ENCODE measurements at regions not wholly inside any gene's neighbourhood (a gene's known extent, or its start where the extent isn't known, plus 50 kb on each side); places are given as distances from the start of the nearest gene placed in this dataset.

DNA sequence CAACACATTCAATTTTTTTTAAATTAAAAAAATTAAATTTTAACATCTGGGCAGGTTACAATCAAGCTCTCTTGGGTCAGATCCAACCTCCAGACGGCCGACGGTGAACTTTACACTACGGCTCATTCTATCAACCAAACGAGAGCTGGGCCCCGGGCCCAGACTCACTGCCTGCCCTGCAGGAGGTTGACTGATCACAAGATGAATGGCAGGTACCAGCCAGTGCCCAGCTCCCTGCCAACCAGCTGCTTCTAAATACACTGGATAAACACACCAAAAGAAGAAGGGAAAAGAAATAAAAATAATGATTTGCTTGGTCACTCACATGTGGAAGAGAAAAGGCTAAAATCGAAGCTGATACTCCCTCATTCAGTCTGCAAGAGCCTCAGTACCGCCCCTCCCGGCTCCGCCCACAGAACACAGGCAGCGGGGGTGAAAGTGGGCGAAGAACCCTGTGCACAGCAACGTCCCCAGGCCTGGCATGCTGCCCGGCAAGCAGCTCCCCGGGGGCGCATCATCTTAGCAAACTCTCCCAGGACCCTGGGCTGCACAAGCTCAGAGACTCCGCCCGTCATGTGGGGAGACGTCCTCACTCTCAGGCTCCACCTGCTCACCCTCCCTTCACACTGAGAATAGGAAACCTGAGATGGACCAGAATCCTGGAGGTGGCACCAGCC, 303.4 kb downstream of the SHANK2 start:
- CTCF ChIA-PET = no interaction called here
- Histone ChIP-seq H3K4me1 (ENCODE audit: control insufficient read depth in 1 of 2, insufficient read depth in 2 of 2, low read length in 2 of 2) (no peaks in the 10 kb centered on the region), H3K27ac (ENCODE audit: low read depth, low read length) (no peak overlapping the region), H2AFZ (ENCODE audit: low read depth, low read length, poor library complexity, severe bottlenecking) (no peak overlapping the region), H3K36me3 (ENCODE audit: control insufficient read depth in 1 of 2, insufficient read depth in 2 of 2, low read length in 2 of 2) (no peaks in the 10 kb centered on the region), H3K27me3 (ENCODE audit: insufficient read depth, low read length) (no peaks in the 10 kb centered on the region), H3K4me2 (ENCODE audit: low read length) (no peak overlapping the region), H3K9ac (ENCODE audit: low read length) (no peak overlapping the region), H4K20me1 (ENCODE audit: insufficient read depth) (no peaks in the 10 kb centered on the region), H3K9me2 (ENCODE audit: insufficient read depth) (no peaks in the 10 kb centered on the region), H3K79me2 (ENCODE audit: insufficient read depth, low read length) (no peaks in the 10 kb centered on the region), H3K9me3 (ENCODE audit: control insufficient read depth in 1 of 2, insufficient read depth in 1 of 2, low read depth in 1 of 2, low read length in 2 of 2) (peaks cover 0 to 7% of the 10 kb centered on the region in 2 experiments; a peak in 1 of 4 replicates), H3K4me3 (replicated peaks in 1 of 2; ENCODE audit: low read depth in 1 of 2, low read length in 2 of 2) (no peak overlapping the region)
- TF ChIP-seq POLR2AphosphoS5 (IDR thresholded peaks at IDR 0.05; ENCODE audit: low read depth, low read length) = no peak
- TF ChIP-seq ELF1 (IDR thresholded peaks at IDR 0.05; ENCODE audit: borderline replicate concordance, low read depth) = no peak
- TF ChIP-seq CEBPB (IDR thresholded peaks at IDR 0.05; ENCODE audit: low read depth) = no peak
- TF ChIP-seq EZH2phosphoT487 (IDR thresholded peaks at IDR 0.05; ENCODE audit: borderline replicate concordance) = no peak
- no peak for TF ChIP-seq SRF (IDR thresholded peaks at IDR 0.05; ENCODE audit: low read depth)
- TF ChIP-seq, protein P1, sequence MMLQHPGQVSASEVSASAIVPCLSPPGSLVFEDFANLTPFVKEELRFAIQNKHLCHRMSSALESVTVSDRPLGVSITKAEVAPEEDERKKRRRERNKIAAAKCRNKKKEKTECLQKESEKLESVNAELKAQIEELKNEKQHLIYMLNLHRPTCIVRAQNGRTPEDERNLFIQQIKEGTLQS (IDR thresholded peaks at IDR 0.05) = no peak
- no peak for TF ChIP-seq RAD21 (IDR thresholded peaks at IDR 0.05; ENCODE audit: low read depth)
- TF ChIP-seq, protein P2, sequence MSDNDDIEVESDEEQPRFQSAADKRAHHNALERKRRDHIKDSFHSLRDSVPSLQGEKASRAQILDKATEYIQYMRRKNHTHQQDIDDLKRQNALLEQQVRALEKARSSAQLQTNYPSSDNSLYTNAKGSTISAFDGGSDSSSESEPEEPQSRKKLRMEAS (IDR thresholded peaks at IDR 0.05) = no peak
- no peak for TF ChIP-seq ZFX (IDR thresholded peaks at IDR 0.05)
- TF ChIP-seq TCF7L2 (IDR thresholded peaks at IDR 0.05; ENCODE audit: borderline replicate concordance, extremely low read depth, insufficient read depth, insufficient read length) = no peak
- TF ChIP-seq, protein P3, sequence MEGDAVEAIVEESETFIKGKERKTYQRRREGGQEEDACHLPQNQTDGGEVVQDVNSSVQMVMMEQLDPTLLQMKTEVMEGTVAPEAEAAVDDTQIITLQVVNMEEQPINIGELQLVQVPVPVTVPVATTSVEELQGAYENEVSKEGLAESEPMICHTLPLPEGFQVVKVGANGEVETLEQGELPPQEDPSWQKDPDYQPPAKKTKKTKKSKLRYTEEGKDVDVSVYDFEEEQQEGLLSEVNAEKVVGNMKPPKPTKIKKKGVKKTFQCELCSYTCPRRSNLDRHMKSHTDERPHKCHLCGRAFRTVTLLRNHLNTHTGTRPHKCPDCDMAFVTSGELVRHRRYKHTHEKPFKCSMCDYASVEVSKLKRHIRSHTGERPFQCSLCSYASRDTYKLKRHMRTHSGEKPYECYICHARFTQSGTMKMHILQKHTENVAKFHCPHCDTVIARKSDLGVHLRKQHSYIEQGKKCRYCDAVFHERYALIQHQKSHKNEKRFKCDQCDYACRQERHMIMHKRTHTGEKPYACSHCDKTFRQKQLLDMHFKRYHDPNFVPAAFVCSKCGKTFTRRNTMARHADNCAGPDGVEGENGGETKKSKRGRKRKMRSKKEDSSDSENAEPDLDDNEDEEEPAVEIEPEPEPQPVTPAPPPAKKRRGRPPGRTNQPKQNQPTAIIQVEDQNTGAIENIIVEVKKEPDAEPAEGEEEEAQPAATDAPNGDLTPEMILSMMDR (IDR thresholded peaks at IDR 0.05 in 2 of 3, conservative IDR thresholded peaks at IDR 0.05 in 1 of 3; ENCODE audit: borderline replicate concordance in 1 of 3, insufficient read depth in 1 of 3, low read depth in 2 of 3, low read length in 2 of 3) = no peak
- no peak for TF ChIP-seq ZNF274 (IDR thresholded peaks at IDR 0.05; ENCODE audit: low read depth, low read length)
- no peak for TF ChIP-seq EZH2 (IDR thresholded peaks at IDR 0.05)
- no peak for TF ChIP-seq EGR1 (IDR thresholded peaks at IDR 0.05; ENCODE audit: low read depth)
- no peak for TF ChIP-seq POLR2A (IDR thresholded peaks at IDR 0.05; ENCODE audit: borderline replicate concordance, extremely low read depth, insufficient read depth, insufficient read length)
- no peak for TF ChIP-seq SP1 (IDR thresholded peaks at IDR 0.05; ENCODE audit: low read depth)
- TF ChIP-seq SIN3A (IDR thresholded peaks at IDR 0.05; ENCODE audit: low read depth) = no peak
- POLR2A ChIA-PET = no interaction called here
- ATAC-seq (no peak), DNase-seq (ENCODE audit: low read depth, low spot score) (no peak)
- no TSS peak for BruUV-seq (replicated peaks)
- intact Hi-C loops (cut with micrococcal nuclease) = no loop called here
- RAD21 ChIA-PET (ENCODE audit: low non-redundant PET in 1 of 2, low total read pairs in 2 of 2, uncharacterized antibody in 2 of 2, unreplicated experiment in 2 of 2) = no interaction called here
